Pancreas (tissue), 10 donors: ENCODE measurements at regions not wholly inside any gene's neighbourhood (a gene's known extent, or its start where the extent isn't known, plus 50 kb on each side); places are given as distances from the start of the nearest gene placed in this dataset.

Experiments
- ATAC-seq, 4 donors: fragments of 200-7000 bp; cut with Tn5 transposase; one replicate each; pipeline versions ENCODE4 v1.8.0 to v1.9.1; 2020; ENCODE audit warnings: mild to moderate bottlenecking in 4 of 4, moderate library complexity in 4 of 4
- DNase-seq, 6 donors: peaks; one replicate each; pipeline ENCODE4 v3.0.0-alpha.2; 2020
- FAIRE-seq: peaks from 2 replicates; lab custom pipeline; 2012; peaks lifted over from hg19 to GRCh38; lab: Jason Lieb, UNC
- H3K27ac ChIP-seq, 4 donors: fragments of 200-600 bp; sonication (generic); 1 replicate in 3 of 4; 2 replicates in 1 of 4; pipeline versions ENCODE4 v1.5.0 to v1.8.0; 2020
- H3K27me3 ChIP-seq, 4 donors: fragments of 200-600 bp; one replicate each; pipeline ENCODE4 v1.8.0; 2021
- H3K36me3 ChIP-seq, 3 donors: fragments of 200-600 bp; sonication (generic) in 1 of 3; one replicate each; pipeline versions ENCODE4 v1.5.0 to v1.8.0; 2020 to 2021
- H3K4me1 ChIP-seq, 3 donors: fragments of 200-600 bp; one replicate each; pipeline ENCODE4 v1.8.0; 2021
- H3K4me3 ChIP-seq, 4 donors: fragments of 200-600 bp; sonication (generic) in 2 of 4; one replicate each; pipeline versions ENCODE4 v1.5.0 to v1.8.0; 2020 to 2021
- H3K9me3 ChIP-seq, 4 donors: fragments of 200-600 bp; one replicate each; pipeline ENCODE4 v1.8.0; 2021
- CTCF ChIP-seq, 4 donors: fragments of 200-600 bp; sonication (generic) in 3 of 4; IDR thresholded peaks; one replicate each; pipeline versions ENCODE4 v1.5.0 to v1.8.0; 2021; ENCODE audit warnings: antibody characterized with exemption in 4 of 4
- WGBS, 2 donors: extraction: QIAGEN DNeasy Blood & Tissue Kit; methylation state at CpG; one replicate each; pipeline ENCODE4 v1.1.7; 2013; 5-methylcytosine and 5-hydroxymethylcytosine counted together
- intact Hi-C, 3 donors: fragments of 100-400 bp; cut with DNase I; formaldehyde crosslinking; loops; one replicate each; pipeline versions ENCODE4 v1.11.1 to v1.14.2; 2022
- donor health status: healthy with polysubstance abuse.
- donor health status: DM: no; HTN: no; CAD: no; lungs with moderate emphysema.
- donor health status: DM: no; HTN: no; CAD: no.
- donor health status: control.
- donor health status: control.
- donor health status: Bipolar disorder and iron deficiency.
- donor health status: DM: yes; HTN: yes; CAD: no.
- donor health status: DM: no; HTN: no; CAD: no.
- donor health status: DM: no; HTN: no; CAD: no.
- donor health status: DM: yes; HTN: yes; CAD: no.

- DNase-seq: no peak
- no peak for ATAC-seq
- intact Hi-C loops: no loop called here
- H3K36me3 ChIP-seq: no peaks in the 10 kb centered on the region
- no peaks in the 10 kb centered on the region for H3K9me3 ChIP-seq
- no peak for TF ChIP-seq CTCF (IDR thresholded peaks at IDR 0.05)
- WGBS, 2 donors: 92 to 98% methylated on average over 1 of the region's 1 CpG
- no peaks in the 10 kb centered on the region for H3K4me1 ChIP-seq
- H3K4me3 ChIP-seq: no peak overlapping the region
- H3K27ac ChIP-seq: no peak overlapping the region
- FAIRE-seq: no peak
- no peaks in the 10 kb centered on the region for H3K27me3 ChIP-seq
These were observed 50.3 kb upstream of the MAGI3 start for GRCh38 chr1:113340038-113340437.
